Loucy (cell line): ENCODE measurements at regions not wholly inside any gene's neighbourhood (a gene's known extent, or its start where the extent isn't known, plus 50 kb on each side); places are given as distances from the start of the nearest gene placed in this dataset.

Source experiments
- CTCF ChIP-seq: fragments of 200-600 bp; sonication (generic); conservative IDR thresholded peaks from 2 replicates; pipeline ENCODE4 v1.5.1; 2014; ENCODE audit warnings: mild to moderate bottlenecking, antibody characterized with exemption, low read length
- EZH2phosphoT487 ChIP-seq: fragments of 200-600 bp; IDR thresholded peaks from 2 replicates; pipeline ENCODE4 v1.6.1; 2018; ENCODE audit warnings: antibody characterized with exemption, mild to moderate bottlenecking, moderate library complexity, borderline replicate concordance

- no peak for TF ChIP-seq EZH2phosphoT487
- no peak for TF ChIP-seq CTCF
These were observed 95.0 kb downstream of the KCTD12 start for GRCh38 chr13:76790980-76791819.
